ENCODE measurements at regions not wholly inside any gene's neighbourhood (a gene's known extent, or its start where the extent isn't known, plus 50 kb on each side); places are given as distances from the start of the nearest gene placed in this dataset.

DNA sequence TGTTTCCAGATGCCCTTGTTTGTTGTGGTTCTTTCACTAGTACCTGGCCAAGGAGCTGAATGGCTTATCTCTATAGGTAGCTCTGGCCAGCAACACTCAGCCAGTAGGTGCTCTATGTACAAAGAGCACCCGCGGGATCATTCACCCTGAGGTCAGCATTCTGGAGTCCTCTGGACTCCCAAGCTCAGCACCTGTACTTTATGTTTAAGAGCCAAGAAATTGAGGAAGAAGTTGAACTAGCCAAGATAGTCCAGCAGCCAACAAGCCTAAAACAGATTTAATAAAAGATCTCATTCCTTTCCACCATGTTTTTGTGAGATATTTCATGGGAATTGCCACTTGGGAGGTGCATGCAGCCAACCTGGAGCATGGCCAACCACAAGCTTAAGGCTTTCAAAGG, 242.6 kb upstream of the PAPPA start:
- no peaks in the 10 kb centered on the region for H3K9me3 ChIP-seq
- ATAC-seq (peak in 1 of 4 donors; percentile 39), DNase-seq (no peak)
- no peaks in the 10 kb centered on the region for H3K36me3 ChIP-seq
- H3K27ac ChIP-seq = no peak overlapping the region
- WGBS, 4 donors = 53 to 56% (median 55%) methylated on average over 2 of the region's 2 CpGs
- no peak overlapping the region for H3K4me3 ChIP-seq
- intact Hi-C loops (cut with DNase I) = no loop called here
- TF ChIP-seq, protein P1, sequence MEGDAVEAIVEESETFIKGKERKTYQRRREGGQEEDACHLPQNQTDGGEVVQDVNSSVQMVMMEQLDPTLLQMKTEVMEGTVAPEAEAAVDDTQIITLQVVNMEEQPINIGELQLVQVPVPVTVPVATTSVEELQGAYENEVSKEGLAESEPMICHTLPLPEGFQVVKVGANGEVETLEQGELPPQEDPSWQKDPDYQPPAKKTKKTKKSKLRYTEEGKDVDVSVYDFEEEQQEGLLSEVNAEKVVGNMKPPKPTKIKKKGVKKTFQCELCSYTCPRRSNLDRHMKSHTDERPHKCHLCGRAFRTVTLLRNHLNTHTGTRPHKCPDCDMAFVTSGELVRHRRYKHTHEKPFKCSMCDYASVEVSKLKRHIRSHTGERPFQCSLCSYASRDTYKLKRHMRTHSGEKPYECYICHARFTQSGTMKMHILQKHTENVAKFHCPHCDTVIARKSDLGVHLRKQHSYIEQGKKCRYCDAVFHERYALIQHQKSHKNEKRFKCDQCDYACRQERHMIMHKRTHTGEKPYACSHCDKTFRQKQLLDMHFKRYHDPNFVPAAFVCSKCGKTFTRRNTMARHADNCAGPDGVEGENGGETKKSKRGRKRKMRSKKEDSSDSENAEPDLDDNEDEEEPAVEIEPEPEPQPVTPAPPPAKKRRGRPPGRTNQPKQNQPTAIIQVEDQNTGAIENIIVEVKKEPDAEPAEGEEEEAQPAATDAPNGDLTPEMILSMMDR (IDR thresholded peaks at IDR 0.05) = no peak
- TF ChIP-seq POLR2A (IDR thresholded peaks at IDR 0.05) = no peak
- peaks cover 0 to 3% (median 0%) of the 10 kb centered on the region in 12 donors for H3K4me1 ChIP-seq
- H3K27me3 ChIP-seq = no peaks in the 10 kb centered on the region

DNA sequence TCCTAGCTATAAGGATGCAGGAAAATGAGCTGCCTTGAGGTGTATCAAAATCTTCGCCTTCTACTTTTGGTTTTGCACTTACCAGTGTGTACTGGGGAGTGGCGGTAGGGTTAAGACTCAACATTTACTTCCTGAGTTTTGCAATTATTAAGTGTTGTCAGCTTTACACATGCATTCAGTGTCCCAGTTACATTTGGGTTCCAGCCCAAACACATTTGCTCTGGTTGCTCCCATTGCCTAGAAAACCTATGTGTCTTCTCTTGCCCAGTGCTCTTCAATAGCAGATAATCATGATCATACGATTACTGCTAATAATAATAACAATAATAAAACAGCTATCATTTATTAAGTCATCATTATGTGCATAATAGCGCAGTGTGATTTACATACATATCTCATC, 241.5 kb upstream of the PAPPA start:
- WGBS, 4 donors = 76 to 88% (median 81%) methylated on average over 4 of the region's 4 CpGs
- TF ChIP-seq, protein P1 (IDR thresholded peaks at IDR 0.05) = no peak
- no peak for TF ChIP-seq POLR2A (IDR thresholded peaks at IDR 0.05)
- H3K4me1 ChIP-seq = peaks cover 0 to 3% (median 0%) of the 10 kb centered on the region in 12 donors

GRCh38 chr9:115913696-115914095, 239.9 kb upstream of the PAPPA start:
- DNase-seq (no peak), ATAC-seq (peak in 1 of 4 donors; percentile 34)
- intact Hi-C loops (cut with DNase I) = no loop called here

More for the DNA sequence above, 241.5 kb upstream of the PAPPA start:
- no peaks in the 10 kb centered on the region for H3K9me3 ChIP-seq
- ATAC-seq = no peak
- H3K36me3 ChIP-seq = no peaks in the 10 kb centered on the region
- intact Hi-C loops (cut with DNase I) = no loop called here
- DNase-seq = no peak
- no peak overlapping the region for H3K4me3 ChIP-seq
- no peaks in the 10 kb centered on the region for H3K27me3 ChIP-seq
- no peak overlapping the region for H3K27ac ChIP-seq

GRCh38 chr9:115914291-115914690, 239.3 kb upstream of the PAPPA start:
- WGBS, 4 donors = 80 to 84% (median 82%) methylated on average over 5 of the region's 5 CpGs
- TF ChIP-seq, protein P1 (IDR thresholded peaks at IDR 0.05) = no peak
- TF ChIP-seq POLR2A (IDR thresholded peaks at IDR 0.05) = no peak
- Histone ChIP-seq H3K27me3 (no peaks in the 10 kb centered on the region), H3K9me3 (no peaks in the 10 kb centered on the region), H3K36me3 (no peaks in the 10 kb centered on the region), H3K4me1 (peaks cover 0 to 3% (median 0%) of the 10 kb centered on the region in 12 donors), H3K4me3 (no peak overlapping the region), H3K27ac (no peak overlapping the region)
- intact Hi-C loops (cut with DNase I) = no loop called here
- no peak for DNase-seq
- no peak for ATAC-seq

More at GRCh38 chr9:115913696-115914095, 239.9 kb upstream of the PAPPA start:
- TF ChIP-seq, protein P1 (IDR thresholded peaks at IDR 0.05) = no peak
- TF ChIP-seq POLR2A (IDR thresholded peaks at IDR 0.05) = no peak
- H3K4me1 ChIP-seq = peaks cover 0 to 3% (median 0%) of the 10 kb centered on the region in 12 donors
- no peaks in the 10 kb centered on the region for H3K36me3 ChIP-seq
- H3K27me3 ChIP-seq = no peaks in the 10 kb centered on the region
- no peak overlapping the region for H3K27ac ChIP-seq
- H3K9me3 ChIP-seq = no peaks in the 10 kb centered on the region
- H3K4me3 ChIP-seq = no peak overlapping the region
- 59 to 72% (median 67%) methylated on average over 3 of the region's 3 CpGs for WGBS, 4 donors
